22Rv1 (cell line): ENCODE measurements at regions not wholly inside any gene's neighbourhood (a gene's known extent, or its start where the extent isn't known, plus 50 kb on each side); places are given as distances from the start of the nearest gene placed in this dataset.
"Not testable (repeated sequence)": the region's sequence is repeated elsewhere in the genome, so short reads cannot be mapped to it uniquely, and the experiment has no call there.

Source experiments
- H3K27ac ChIP-seq: fragments of 450-650 bp; 2 replicates; pipeline ENCODE4 v1.5.1; 2017
- ZFX ChIP-seq: fragments of 450-650 bp; IDR thresholded peaks from 2 replicates; pipeline ENCODE4 v1.6.1; 2017; ENCODE audit warnings: antibody characterized with exemption, borderline replicate concordance
- TF ChIP-seq, protein P1 (sequence below): fragments of 450-650 bp; IDR thresholded peaks from 2 replicates; pipeline ENCODE4 v1.5.1; 2017; ENCODE audit warnings: mild to moderate bottlenecking

- TF ChIP-seq, protein P1, sequence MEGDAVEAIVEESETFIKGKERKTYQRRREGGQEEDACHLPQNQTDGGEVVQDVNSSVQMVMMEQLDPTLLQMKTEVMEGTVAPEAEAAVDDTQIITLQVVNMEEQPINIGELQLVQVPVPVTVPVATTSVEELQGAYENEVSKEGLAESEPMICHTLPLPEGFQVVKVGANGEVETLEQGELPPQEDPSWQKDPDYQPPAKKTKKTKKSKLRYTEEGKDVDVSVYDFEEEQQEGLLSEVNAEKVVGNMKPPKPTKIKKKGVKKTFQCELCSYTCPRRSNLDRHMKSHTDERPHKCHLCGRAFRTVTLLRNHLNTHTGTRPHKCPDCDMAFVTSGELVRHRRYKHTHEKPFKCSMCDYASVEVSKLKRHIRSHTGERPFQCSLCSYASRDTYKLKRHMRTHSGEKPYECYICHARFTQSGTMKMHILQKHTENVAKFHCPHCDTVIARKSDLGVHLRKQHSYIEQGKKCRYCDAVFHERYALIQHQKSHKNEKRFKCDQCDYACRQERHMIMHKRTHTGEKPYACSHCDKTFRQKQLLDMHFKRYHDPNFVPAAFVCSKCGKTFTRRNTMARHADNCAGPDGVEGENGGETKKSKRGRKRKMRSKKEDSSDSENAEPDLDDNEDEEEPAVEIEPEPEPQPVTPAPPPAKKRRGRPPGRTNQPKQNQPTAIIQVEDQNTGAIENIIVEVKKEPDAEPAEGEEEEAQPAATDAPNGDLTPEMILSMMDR: no peak
- no peak for TF ChIP-seq ZFX
- no peak overlapping the region for H3K27ac ChIP-seq
These were observed 268.6 kb upstream of the AGAP1 start for GRCh38 chr2:235225261-235225660.

DNA sequence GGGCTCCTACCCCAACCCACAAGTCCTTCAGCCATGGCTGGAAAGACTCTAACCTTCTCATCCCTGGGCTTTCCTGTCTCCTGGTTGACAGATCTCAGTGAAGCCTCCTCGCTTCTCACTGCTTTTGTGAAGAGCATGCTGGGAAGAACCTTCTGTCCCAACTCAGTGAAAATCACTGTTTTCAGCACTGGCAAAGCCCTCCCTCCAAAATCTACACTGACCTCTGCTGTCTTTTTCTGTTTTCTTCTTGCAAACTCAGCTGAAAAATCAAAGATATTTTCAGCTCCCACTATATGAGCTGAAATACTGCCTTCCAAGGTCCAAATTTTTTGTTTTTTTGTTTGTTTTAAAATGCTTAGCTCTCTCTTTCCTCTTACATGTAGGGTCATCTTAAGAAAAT, 266.3 kb upstream of the AGAP1 start:
- TF ChIP-seq, protein P1: no peak
- no peak for TF ChIP-seq ZFX
- no peak overlapping the region for H3K27ac ChIP-seq

DNA sequence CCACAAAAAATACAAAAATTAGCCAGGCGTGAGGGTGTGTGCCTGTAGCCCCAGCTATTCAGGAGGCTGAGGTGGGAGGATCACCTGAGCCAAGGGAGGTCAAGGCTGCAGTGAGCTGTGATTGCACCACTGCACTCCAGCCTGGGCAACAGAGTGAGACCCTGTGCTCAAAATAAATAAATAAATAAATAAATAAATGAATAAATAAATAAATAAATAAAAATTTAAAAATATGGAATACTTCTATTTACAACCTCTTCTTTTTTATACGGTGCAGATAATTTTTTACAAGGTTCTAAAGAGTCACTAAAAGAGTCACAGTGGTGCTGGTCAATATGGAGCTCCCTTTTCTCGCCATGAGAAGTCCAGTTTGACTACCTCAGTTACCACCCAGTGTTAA, 265.4 kb upstream of the AGAP1 start:
- not testable (repeated sequence) for H3K27ac ChIP-seq

DNA sequence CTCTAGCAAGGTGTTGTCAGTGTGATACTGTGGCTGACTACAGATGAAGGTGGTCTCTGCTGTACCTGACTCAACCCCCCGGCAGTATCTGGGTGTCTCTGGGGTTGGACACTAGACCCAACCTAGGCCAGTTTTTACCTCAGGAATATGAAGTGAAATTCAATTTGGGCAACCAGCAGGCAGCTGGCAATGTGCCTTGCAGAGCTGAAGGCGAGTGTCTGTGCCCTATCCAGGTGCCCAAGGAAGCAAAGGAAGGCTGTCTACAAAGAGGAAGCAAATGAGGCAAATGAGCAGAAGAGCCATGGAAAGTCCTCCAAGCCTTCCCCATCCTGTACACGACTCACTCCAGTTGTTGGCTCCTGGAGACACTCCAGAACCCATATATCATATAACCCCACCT, 264.6 kb upstream of the AGAP1 start:
- no peak for TF ChIP-seq ZFX
- TF ChIP-seq, protein P1: no peak
- H3K27ac ChIP-seq: no peak overlapping the region

DNA sequence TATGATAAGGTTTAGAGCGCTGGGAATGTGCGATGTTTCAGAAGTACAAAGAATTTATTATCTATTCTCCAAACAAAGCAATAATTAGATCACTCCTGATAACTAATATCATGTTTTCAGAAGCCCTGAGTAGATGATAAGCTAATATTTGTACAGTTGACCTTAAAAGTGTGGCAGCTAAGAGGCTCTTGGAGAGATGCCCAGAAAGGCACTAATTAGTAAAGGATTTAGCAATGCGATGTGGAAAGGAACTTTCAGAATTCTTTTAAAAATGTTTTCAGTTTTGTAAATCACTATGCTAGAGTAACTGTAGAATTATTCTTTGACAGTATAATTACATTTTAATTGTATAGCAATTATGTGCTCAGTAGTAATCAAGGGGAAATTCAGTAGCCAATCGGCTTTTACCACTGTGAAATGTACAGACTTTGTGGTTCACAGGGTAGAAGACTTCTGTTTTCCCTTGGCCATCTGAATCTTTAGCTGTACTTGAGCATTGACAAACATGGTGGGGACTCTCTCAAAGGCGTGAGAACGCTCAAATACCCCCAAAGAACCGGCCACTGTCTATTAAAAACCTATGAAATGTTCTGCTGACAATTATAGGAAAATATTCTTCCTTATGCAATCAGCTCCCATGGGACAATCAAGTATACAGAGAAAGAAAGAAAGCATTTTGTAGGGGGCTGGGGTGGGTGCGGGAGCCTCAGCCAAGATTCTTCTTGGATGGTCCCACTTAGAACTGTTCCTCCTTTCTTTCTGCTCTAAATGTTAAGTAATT, 262.8 kb upstream of the AGAP1 start:
- TF ChIP-seq, protein P1: no peak
- no peak for TF ChIP-seq ZFX
- no peak overlapping the region for H3K27ac ChIP-seq

DNA sequence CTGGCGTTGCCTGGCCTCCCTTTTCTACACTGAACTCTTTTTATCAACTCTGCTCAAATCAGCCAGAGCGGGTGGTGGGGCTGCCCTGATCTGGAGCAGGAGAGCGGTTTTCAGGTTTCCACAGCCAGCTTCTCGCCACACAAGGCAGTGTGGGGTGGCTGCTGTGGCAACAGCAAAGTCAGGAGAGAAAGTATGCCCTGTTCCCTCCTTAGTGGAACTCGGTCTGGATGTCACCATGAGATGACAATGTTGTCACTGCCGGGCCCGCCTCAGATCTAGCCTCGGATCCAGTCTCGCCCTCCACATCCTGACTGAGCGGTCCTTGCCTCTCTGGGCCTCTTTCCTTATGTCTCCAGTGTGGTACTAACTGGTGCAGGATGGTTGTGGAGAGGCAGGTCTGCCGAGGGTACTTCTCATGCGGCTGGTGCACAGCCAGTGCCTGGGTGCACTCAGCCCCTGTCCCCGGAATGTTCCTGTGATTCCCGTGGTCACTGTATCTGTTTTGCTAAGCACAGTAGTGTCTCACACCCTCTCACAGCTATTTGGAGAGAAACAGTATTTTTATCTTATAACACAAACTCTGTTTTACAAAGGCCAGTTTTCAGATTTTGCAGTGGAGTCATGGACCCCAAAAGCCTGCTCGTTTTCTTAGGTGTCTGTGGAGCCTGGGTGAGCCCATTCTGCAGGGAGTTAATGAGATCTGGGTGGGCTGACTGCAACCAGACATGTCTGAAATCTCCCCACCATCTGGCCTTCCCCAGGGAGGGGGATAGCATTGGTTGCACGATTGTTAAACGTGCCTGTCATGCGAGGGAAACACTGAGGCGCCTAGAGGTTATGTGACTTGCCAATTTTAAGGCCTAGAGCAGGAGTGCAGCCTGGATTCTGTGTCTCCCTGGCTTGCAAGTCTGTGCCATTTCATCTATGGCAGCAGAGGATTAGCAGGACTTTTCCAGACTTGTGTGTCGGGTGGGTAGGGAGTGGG, 261.1 kb upstream of the AGAP1 start:
- no peak overlapping the region for H3K27ac ChIP-seq
- TF ChIP-seq ZFX: no peak
- TF ChIP-seq, protein P1: no peak

DNA sequence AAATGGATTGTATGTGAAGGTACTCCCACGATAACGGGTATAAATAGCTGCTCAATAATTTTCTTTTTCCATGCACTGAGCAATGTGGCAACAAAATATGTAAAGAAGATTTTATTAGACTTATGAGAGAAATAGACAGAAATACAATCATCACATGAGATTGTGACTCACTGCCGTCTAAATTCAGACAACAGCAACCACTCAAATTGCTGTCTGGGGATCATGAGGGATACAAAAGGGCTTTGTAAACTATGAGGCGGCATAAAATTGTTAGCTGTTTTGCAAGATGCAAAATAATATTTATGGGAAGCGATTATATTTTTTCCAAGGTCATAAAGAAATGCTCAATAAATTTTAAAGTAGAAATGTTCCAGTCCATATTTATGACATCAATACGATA, 259.1 kb upstream of the AGAP1 start:
- H3K27ac ChIP-seq: no peak overlapping the region
- TF ChIP-seq ZFX: no peak
- TF ChIP-seq, protein P1: no peak
